AG04449 (cell line): ENCODE measurements at regions not wholly inside any gene's neighbourhood (a gene's known extent, or its start where the extent isn't known, plus 50 kb on each side); places are given as distances from the start of the nearest gene placed in this dataset.
"Not testable (repeated sequence)": the region's sequence is repeated elsewhere in the genome, so short reads cannot be mapped to it uniquely, and the experiment has no call there.

Experiments
- CTCF ChIA-PET: fragments of 350-600 bp; formaldehyde crosslinking; extraction: SDS; loops from one replicate; lab custom pipeline; 2021; ENCODE audit warnings: antibody characterized with exemption; lab: Yijun Ruan, JAX
- POLR2A ChIA-PET: fragments of 400-600, 350-600 bp; formaldehyde crosslinking; extraction: SDS; loops from one replicate; lab custom pipeline; 2020; ENCODE audit warnings: antibody characterized with exemption, inconsistent platforms; lab: Yijun Ruan, JAX
- DNase-seq: peaks from one replicate; pipeline ENCODE4 v3.0.0-alpha.2; 2010; ENCODE audit warnings: low read depth, low spot score
- H3K4me3 ChIP-seq: 2 replicates; pipeline ENCODE4 v1.5.1; 2011; ENCODE audit warnings: low read depth, mild to moderate bottlenecking, control low read depth, low read length
- TF ChIP-seq, protein P1 (sequence below): IDR thresholded peaks from one replicate; pipeline ENCODE4 v1.5.1; 2011; ENCODE audit warnings: mild to moderate bottlenecking, moderate library complexity, low read length, control low read depth, inconsistent platforms; ENCODE audit not compliant: insufficient read depth; ENCODE audit errors: missing control alignments

DNA sequence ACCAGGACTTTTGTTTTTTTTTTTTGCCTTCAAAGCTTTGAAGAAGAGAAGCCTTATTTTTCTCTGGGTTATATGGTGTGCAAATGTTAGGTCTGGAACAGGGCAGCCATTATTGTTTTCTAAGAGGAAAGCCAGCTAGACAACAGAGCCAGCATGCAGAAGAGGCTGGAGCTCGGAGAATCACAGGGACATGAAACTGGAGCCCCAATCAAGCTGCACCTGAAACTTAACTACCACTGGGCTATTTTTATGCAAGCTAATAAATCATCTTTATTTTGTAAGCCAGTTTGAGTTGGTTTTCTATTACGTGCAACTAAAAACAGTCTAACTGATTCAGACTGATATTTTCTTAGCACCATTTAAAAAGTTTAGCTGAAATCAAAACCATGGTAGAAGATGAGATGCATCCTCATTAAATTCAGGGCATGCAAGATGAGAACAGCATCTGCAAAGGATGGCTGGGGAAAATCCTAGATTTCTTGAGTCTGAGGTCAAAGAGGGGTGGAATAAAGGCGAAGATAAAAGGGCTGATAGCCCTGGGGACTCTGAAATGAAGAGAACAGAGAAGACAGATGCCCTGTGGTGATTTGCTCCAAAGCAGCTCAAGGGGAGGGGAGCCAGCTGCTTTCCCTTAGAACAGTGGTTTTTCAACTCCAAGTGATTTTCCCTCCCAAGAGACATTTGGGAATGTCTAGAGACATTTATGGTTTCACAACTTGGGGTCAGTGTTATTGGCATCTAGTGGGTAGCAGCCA is 177.1 kb upstream of the WSCD1 start:
- TF ChIP-seq, protein P1, sequence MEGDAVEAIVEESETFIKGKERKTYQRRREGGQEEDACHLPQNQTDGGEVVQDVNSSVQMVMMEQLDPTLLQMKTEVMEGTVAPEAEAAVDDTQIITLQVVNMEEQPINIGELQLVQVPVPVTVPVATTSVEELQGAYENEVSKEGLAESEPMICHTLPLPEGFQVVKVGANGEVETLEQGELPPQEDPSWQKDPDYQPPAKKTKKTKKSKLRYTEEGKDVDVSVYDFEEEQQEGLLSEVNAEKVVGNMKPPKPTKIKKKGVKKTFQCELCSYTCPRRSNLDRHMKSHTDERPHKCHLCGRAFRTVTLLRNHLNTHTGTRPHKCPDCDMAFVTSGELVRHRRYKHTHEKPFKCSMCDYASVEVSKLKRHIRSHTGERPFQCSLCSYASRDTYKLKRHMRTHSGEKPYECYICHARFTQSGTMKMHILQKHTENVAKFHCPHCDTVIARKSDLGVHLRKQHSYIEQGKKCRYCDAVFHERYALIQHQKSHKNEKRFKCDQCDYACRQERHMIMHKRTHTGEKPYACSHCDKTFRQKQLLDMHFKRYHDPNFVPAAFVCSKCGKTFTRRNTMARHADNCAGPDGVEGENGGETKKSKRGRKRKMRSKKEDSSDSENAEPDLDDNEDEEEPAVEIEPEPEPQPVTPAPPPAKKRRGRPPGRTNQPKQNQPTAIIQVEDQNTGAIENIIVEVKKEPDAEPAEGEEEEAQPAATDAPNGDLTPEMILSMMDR: no peak
- DNase-seq: no peak
- H3K4me3 ChIP-seq: no peak overlapping the region
- ChIA-PET CTCF (no interaction called here), POLR2A (no interaction called here)

DNA sequence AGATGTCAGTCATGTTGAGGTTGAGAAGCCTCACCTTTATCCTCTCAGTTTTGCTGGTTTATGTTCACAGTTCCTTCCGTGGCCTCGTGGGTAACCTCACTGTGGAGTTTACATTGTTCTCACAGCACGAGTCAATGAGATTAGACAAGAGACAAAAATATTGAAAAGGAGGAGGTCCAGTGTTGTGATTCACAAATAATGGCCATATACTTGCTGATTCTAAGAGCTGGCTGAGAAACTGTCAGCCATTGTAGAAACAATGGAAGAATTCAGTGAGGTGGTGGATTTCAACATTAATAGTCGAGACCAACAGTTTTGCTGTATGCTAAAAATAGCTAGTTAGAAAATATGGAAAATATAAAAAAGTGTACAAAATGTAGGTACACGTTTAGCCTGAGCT is 176.4 kb upstream of the WSCD1 start:
- no peak for DNase-seq
- TF ChIP-seq, protein P1: no peak
- POLR2A ChIA-PET: no interaction called here
- CTCF ChIA-PET: no interaction called here
- H3K4me3 ChIP-seq: no peak overlapping the region

DNA sequence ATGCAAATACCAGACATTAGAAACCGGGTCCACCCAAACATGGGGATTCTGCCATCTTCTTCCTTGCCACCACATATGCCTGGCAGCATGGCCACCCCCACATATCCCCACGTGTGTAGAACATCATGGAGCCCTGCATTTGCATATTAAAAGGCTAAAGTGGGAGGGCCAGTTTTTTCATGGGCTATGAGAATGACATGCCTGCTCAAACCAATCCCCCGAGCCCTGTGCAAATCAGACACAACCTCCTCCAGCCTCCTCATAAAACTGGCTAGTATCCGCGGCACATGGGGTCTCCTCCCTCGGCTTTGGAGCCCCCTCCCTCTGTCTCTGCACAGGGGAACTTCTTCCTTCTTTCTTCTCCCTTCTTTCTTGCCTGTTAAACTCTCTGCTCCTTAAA is 174.9 kb upstream of the WSCD1 start:
- TF ChIP-seq, protein P1: no peak
- no peak overlapping the region for H3K4me3 ChIP-seq
- POLR2A ChIA-PET: no interaction called here
- no peak for DNase-seq
- CTCF ChIA-PET: no interaction called here

DNA sequence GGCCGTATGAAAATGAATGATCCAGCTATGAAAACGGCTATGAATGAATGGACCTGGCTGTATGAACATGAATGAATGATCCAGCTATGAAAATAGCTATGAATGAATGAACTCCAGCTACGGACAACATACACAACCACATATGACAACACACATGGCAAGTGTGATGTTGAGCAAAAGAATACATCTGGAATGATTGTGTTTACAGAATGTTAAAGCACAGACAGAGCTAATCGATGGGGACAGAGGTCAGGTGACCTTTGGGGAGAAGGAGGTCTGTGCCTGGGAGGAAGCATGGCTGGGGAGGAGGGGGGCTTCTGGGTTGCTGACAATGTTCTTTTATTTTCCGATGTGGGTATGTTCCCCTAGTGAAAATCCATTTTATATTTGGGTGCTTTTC is 174.0 kb upstream of the WSCD1 start:
- no peak for DNase-seq
- no peak overlapping the region for H3K4me3 ChIP-seq
- CTCF ChIA-PET: no interaction called here
- TF ChIP-seq, protein P1: no peak
- POLR2A ChIA-PET: no interaction called here

DNA sequence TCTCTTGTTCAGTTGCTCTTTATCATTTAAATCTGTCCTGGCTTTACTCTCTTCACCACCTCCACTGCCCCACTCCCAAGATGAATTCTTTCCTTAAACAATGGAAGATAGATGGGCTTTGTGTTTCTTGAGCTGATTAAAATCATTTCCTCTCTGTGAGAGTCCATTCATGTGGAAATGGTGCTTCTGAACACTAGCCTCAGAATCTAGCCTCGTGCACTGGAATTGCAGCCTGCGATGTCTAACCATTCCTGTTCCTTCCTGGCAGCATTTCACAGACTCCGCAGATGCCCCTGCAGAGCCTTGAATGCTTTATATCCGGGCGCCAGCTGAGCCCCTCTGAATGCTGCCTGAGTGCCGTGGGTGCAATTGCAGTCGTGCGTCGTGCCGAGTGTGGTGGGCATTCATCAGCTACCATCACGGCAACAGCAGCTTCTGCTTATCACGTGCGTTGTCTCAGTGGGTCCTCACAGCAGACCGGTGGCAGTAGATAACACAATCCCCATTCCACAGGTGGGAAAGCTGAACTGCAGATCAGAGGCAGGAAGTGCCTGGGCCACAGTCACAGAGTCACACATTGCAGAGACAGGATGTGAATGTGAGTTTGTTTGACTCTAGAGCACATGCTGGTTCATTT is 172.8 kb upstream of the WSCD1 start:
- ChIA-PET CTCF (no interaction called here), POLR2A (no interaction called here)
- no peak for DNase-seq
- no peak overlapping the region for H3K4me3 ChIP-seq
- TF ChIP-seq, protein P1: no peak

DNA sequence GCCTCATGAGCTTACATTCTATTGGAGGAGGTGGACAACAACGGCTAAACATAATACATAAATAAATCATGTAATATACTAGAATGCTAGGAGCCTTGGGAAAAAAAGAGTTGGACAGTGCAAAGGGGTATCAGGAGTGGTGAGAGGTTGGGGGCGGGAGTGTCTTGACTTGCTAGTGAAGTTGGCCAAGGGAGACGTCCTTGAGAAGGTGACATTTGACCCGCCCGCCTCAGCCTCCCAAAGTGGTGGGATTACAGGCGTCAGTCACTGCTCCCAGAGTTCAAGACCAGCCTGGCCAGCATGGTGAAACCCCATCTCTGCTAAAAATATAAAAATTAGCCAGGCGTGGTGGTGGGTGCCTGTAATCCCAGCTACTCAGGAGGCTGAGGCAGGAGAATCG is 172.2 kb upstream of the WSCD1 start:
- DNase-seq, H3K4me3 ChIP-seq, CTCF ChIA-PET, POLR2A ChIA-PET: not testable (repeated sequence)
